ENCODE measurements at regions not wholly inside any gene's neighbourhood (a gene's known extent, or its start where the extent isn't known, plus 50 kb on each side); places are given as distances from the start of the nearest gene placed in this dataset.

DNA sequence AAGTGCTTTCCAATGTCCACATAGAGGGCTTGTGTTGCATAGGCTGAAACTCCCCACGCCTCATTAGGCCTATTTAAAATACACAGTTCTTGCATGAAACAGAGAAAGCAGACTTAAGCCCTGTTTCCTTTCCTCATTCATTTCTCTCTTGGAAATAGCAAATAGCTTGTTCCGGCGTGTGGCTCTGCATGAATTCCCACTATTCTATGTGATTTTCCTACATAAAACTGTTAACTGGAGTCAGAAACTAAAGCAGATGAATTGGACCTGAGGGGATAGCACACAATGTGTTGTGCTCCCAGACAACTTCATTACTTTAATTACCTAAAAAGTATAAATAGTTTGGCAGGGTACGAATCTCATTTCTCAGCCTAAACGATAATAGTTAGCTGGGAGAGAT is 981.5 kb downstream of the SORCS1 start:
- no peak for ATAC-seq (replicated peaks; ENCODE audit: extremely low read depth, poor library complexity, severe bottlenecking)
- no peaks in the 10 kb centered on the region for H3K27me3 Mint-ChIP-seq
- H3K4me3 Mint-ChIP-seq = no peak overlapping the region
- no peaks in the 10 kb centered on the region for H3K4me1 Mint-ChIP-seq
- no peak for DNase-seq (ENCODE audit: low spot score in 2 of 2)
- H3K27ac Mint-ChIP-seq (ENCODE audit: low read depth) = no peak overlapping the region
- H3K9me3 Mint-ChIP-seq = peaks cover 18% of the 10 kb centered on the region
- H3K36me3 Mint-ChIP-seq (ENCODE audit: insufficient read depth) = no peaks in the 10 kb centered on the region

GRCh38 chr10:106182542-106182941 is 982.0 kb downstream of the SORCS1 start:
- peaks cover 18% of the 10 kb centered on the region for H3K9me3 Mint-ChIP-seq
- no peaks in the 10 kb centered on the region for H3K27me3 Mint-ChIP-seq
- no peaks in the 10 kb centered on the region for H3K4me1 Mint-ChIP-seq
- DNase-seq (ENCODE audit: low spot score in 2 of 2) = no peak
- no peak overlapping the region for H3K4me3 Mint-ChIP-seq
- H3K36me3 Mint-ChIP-seq (ENCODE audit: insufficient read depth) = no peaks in the 10 kb centered on the region
- H3K27ac Mint-ChIP-seq (ENCODE audit: low read depth) = no peak overlapping the region
- ATAC-seq (replicated peaks; ENCODE audit: extremely low read depth, poor library complexity, severe bottlenecking) = no peak

DNA sequence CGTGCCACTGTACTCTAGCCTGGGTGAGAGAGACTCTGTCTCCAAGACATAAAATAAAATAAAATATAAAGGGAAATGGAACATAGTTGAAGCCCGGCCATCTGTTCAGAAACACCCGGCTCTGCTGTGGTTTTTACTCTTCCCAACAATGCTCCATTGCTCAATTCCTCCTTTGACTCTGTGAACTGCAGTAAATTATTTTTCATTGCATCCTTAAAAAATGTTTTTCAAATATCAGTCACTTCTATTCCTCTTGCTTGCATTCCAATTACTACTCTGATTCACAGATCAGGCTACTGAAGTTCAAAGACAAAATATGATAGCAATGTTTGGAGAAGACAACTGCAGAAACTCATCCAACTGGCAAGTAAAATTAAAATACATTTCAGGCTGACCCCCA is 983.0 kb downstream of the SORCS1 start:
- ATAC-seq (replicated peaks; ENCODE audit: extremely low read depth, poor library complexity, severe bottlenecking) (no peak), DNase-seq (ENCODE audit: low spot score in 2 of 2) (no peak)
- Mint-ChIP-seq H3K4me1 (no peaks in the 10 kb centered on the region), H3K4me3 (no peak overlapping the region), H3K27me3 (no peaks in the 10 kb centered on the region), H3K36me3 (ENCODE audit: insufficient read depth) (no peaks in the 10 kb centered on the region), H3K27ac (ENCODE audit: low read depth) (no peak overlapping the region), H3K9me3 (peaks cover 18% of the 10 kb centered on the region)

- H3K36me3 Mint-ChIP-seq (ENCODE audit: insufficient read depth) = no peaks in the 10 kb centered on the region
- ATAC-seq (replicated peaks; ENCODE audit: extremely low read depth, poor library complexity, severe bottlenecking) (no peak), DNase-seq (ENCODE audit: low spot score in 2 of 2) (no peak)
- no peak overlapping the region for H3K4me3 Mint-ChIP-seq
- no peaks in the 10 kb centered on the region for H3K27me3 Mint-ChIP-seq
- H3K27ac Mint-ChIP-seq (ENCODE audit: low read depth) = no peak overlapping the region
- H3K9me3 Mint-ChIP-seq = peaks cover 10% of the 10 kb centered on the region
- H3K4me1 Mint-ChIP-seq = no peaks in the 10 kb centered on the region
Measured at GRCh38 chr10:106179430-106179829, 985.1 kb downstream of the SORCS1 start.

GRCh38 chr10:106175760-106176377 is 988.6 kb downstream of the SORCS1 start:
- DNase-seq (ENCODE audit: low spot score in 2 of 2) = no peak
- Mint-ChIP-seq H3K9me3 (peaks cover 15% of the 10 kb centered on the region), H3K4me1 (no peaks in the 10 kb centered on the region), H3K27me3 (no peaks in the 10 kb centered on the region), H3K27ac (ENCODE audit: low read depth) (no peak overlapping the region), H3K4me3 (no peak overlapping the region), H3K36me3 (ENCODE audit: insufficient read depth) (no peaks in the 10 kb centered on the region)
- ATAC-seq (replicated peaks; ENCODE audit: extremely low read depth, poor library complexity, severe bottlenecking) = no peak

GRCh38 chr10:106173838-106174237 is 990.7 kb downstream of the SORCS1 start:
- ATAC-seq (replicated peaks; ENCODE audit: extremely low read depth, poor library complexity, severe bottlenecking) = no peak
- peaks cover 20% of the 10 kb centered on the region for H3K9me3 Mint-ChIP-seq
- no peaks in the 10 kb centered on the region for H3K27me3 Mint-ChIP-seq
- no peak overlapping the region for H3K4me3 Mint-ChIP-seq
- H3K27ac Mint-ChIP-seq (ENCODE audit: low read depth) = no peak overlapping the region
- no peaks in the 10 kb centered on the region for H3K36me3 Mint-ChIP-seq (ENCODE audit: insufficient read depth)
- DNase-seq (ENCODE audit: low spot score in 2 of 2) = no peak
- no peaks in the 10 kb centered on the region for H3K4me1 Mint-ChIP-seq

- ATAC-seq (replicated peaks; ENCODE audit: extremely low read depth, poor library complexity, severe bottlenecking) (no peak), DNase-seq (ENCODE audit: low spot score in 2 of 2) (no peak)
- Mint-ChIP-seq H3K36me3 (ENCODE audit: insufficient read depth) (no peaks in the 10 kb centered on the region), H3K9me3 (peaks cover 24% of the 10 kb centered on the region), H3K4me3 (no peak overlapping the region), H3K4me1 (no peaks in the 10 kb centered on the region), H3K27ac (ENCODE audit: low read depth) (no peak overlapping the region), H3K27me3 (no peaks in the 10 kb centered on the region)
Measured at GRCh38 chr10:106169241-106169640, 995.3 kb downstream of the SORCS1 start.

DNA sequence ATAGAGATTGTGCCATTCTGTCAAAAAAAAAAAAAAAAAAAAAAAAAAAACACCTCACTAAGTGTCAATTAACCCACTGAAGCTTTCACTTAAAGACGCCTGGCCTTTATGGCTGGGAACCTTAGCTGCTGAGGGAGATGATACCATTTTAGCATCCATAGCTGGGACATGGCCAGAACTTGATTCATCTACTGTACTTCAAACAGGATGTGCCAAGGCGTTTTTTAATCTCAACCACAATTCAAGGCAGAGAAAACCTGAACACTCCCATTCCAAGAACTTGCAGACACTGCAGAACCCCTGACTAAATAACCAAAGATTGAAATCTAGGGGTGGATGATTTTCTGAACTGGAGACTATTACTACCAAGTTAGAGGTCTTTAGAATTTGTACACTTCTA is 996.6 kb downstream of the SORCS1 start:
- no peak overlapping the region for H3K27ac Mint-ChIP-seq (ENCODE audit: low read depth)
- no peak overlapping the region for H3K4me3 Mint-ChIP-seq
- no peaks in the 10 kb centered on the region for H3K27me3 Mint-ChIP-seq
- H3K4me1 Mint-ChIP-seq = no peaks in the 10 kb centered on the region
- H3K36me3 Mint-ChIP-seq (ENCODE audit: insufficient read depth) = no peaks in the 10 kb centered on the region
- peaks cover 22% of the 10 kb centered on the region for H3K9me3 Mint-ChIP-seq
- DNase-seq (ENCODE audit: low spot score in 2 of 2) = no peak
- ATAC-seq (replicated peaks; ENCODE audit: extremely low read depth, poor library complexity, severe bottlenecking) = no peak

DNA sequence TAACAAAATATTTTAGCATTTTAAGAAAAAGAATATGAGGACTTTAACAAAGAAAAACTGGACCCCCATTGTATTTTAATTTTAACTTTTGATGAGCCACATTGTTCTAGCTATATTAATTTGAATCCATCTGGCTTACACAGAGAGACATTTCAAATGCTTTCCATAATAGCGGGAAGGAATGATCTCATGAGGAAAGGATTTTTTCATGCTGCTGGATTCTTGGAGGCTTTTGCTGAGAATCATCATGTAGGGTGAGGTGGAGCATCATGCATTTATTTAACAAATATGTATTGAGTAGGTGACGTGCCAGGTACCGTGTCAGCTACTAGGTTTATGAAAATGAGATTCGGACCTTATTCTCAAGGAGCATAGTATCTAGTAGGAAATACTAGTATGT is 1006.3 kb downstream of the SORCS1 start:
- no peaks in the 10 kb centered on the region for H3K36me3 Mint-ChIP-seq (ENCODE audit: insufficient read depth)
- no peaks in the 10 kb centered on the region for H3K27me3 Mint-ChIP-seq

GRCh38 chr10:106147021-106147420 is 1017.5 kb downstream of the SORCS1 start:
- H3K36me3 Mint-ChIP-seq (ENCODE audit: insufficient read depth) = no peaks in the 10 kb centered on the region
- no peak for ATAC-seq (replicated peaks; ENCODE audit: extremely low read depth, poor library complexity, severe bottlenecking)

More for the DNA sequence above, 1006.3 kb downstream of the SORCS1 start:
- Mint-ChIP-seq H3K27ac (ENCODE audit: low read depth) (no peak overlapping the region), H3K4me3 (no peak overlapping the region), H3K9me3 (peaks cover 17% of the 10 kb centered on the region), H3K4me1 (no peaks in the 10 kb centered on the region)
- DNase-seq (ENCODE audit: low spot score in 2 of 2) (no peak), ATAC-seq (replicated peaks; ENCODE audit: extremely low read depth, poor library complexity, severe bottlenecking) (no peak)

GRCh38 chr10:106139915-106140314 is 1024.6 kb downstream of the SORCS1 start:
- DNase-seq (ENCODE audit: low spot score in 2 of 2) (no peak), ATAC-seq (replicated peaks; ENCODE audit: extremely low read depth, poor library complexity, severe bottlenecking) (no peak)
- no peak overlapping the region for H3K27ac Mint-ChIP-seq (ENCODE audit: low read depth)
- H3K4me3 Mint-ChIP-seq = no peak overlapping the region
- H3K36me3 Mint-ChIP-seq (ENCODE audit: insufficient read depth) = no peaks in the 10 kb centered on the region
- H3K27me3 Mint-ChIP-seq = no peaks in the 10 kb centered on the region
- H3K4me1 Mint-ChIP-seq = no peaks in the 10 kb centered on the region
- H3K9me3 Mint-ChIP-seq = peaks cover 12% of the 10 kb centered on the region

More at GRCh38 chr10:106147021-106147420, 1017.5 kb downstream of the SORCS1 start:
- no peak for DNase-seq (ENCODE audit: low spot score in 2 of 2)
- no peak overlapping the region for H3K4me3 Mint-ChIP-seq
- H3K27ac Mint-ChIP-seq (ENCODE audit: low read depth) = no peak overlapping the region
- H3K9me3 Mint-ChIP-seq = peaks cover 15% of the 10 kb centered on the region
- no peaks in the 10 kb centered on the region for H3K27me3 Mint-ChIP-seq
- H3K4me1 Mint-ChIP-seq = no peaks in the 10 kb centered on the region

DNA sequence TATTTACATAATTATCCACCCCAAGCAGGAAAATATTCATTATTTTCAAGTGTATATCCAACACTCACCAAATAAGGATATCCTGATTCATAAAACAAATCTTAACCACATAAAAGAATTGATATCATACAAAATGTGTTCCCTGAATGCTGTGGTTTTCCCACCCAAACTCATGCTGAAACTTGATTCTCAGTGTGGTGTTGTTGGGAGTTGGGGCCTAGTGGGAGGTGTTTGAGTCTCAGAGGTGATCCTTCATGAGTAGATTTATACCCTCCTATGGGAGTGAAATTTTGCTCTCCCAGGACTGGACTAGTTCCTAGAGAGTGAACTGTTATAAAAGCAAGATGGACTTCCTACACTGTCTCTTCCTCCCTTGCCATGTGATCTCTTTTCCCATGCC is 1028.3 kb downstream of the SORCS1 start:
- Mint-ChIP-seq H3K4me1 (no peaks in the 10 kb centered on the region), H3K27me3 (no peaks in the 10 kb centered on the region), H3K36me3 (ENCODE audit: insufficient read depth) (no peaks in the 10 kb centered on the region), H3K4me3 (no peak overlapping the region), H3K9me3 (peaks cover 16% of the 10 kb centered on the region), H3K27ac (ENCODE audit: low read depth) (no peak overlapping the region)
- DNase-seq (ENCODE audit: low spot score in 2 of 2) (no peak), ATAC-seq (replicated peaks; ENCODE audit: extremely low read depth, poor library complexity, severe bottlenecking) (no peak)

GRCh38 chr10:106134326-106135000 is 1030.0 kb downstream of the SORCS1 start:
- no peak overlapping the region for H3K4me3 Mint-ChIP-seq
- H3K9me3 Mint-ChIP-seq = peaks cover 23% of the 10 kb centered on the region
- ATAC-seq (replicated peaks; ENCODE audit: extremely low read depth, poor library complexity, severe bottlenecking) (no peak), DNase-seq (ENCODE audit: low spot score in 2 of 2) (no peak)
- no peaks in the 10 kb centered on the region for H3K36me3 Mint-ChIP-seq (ENCODE audit: insufficient read depth)
- no peaks in the 10 kb centered on the region for H3K27me3 Mint-ChIP-seq
- no peak overlapping the region for H3K27ac Mint-ChIP-seq (ENCODE audit: low read depth)
- H3K4me1 Mint-ChIP-seq = no peaks in the 10 kb centered on the region

All from central memory CD8-positive, alpha-beta T cell (primary cell).